Neural progenitor cell (in vitro differentiated cells): ENCODE measurements at regions not wholly inside any gene's neighbourhood (a gene's known extent, or its start where the extent isn't known, plus 50 kb on each side); places are given as distances from the start of the nearest gene placed in this dataset.

Experiments
- EZH2 ChIP-seq: fragments of 200-600 bp; sonication (generic); IDR thresholded peaks from 2 replicates; pipeline ENCODE4 v1.6.1; 2017; ENCODE audit warnings: antibody characterized with exemption, mild to moderate bottlenecking, moderate library complexity
- TF ChIP-seq, protein P1 (sequence below): fragments of 200-600 bp; sonication (generic); IDR thresholded peaks from 2 replicates; pipeline ENCODE4 v1.5.1; 2017; ENCODE audit warnings: antibody characterized with exemption, mild to moderate bottlenecking

DNA sequence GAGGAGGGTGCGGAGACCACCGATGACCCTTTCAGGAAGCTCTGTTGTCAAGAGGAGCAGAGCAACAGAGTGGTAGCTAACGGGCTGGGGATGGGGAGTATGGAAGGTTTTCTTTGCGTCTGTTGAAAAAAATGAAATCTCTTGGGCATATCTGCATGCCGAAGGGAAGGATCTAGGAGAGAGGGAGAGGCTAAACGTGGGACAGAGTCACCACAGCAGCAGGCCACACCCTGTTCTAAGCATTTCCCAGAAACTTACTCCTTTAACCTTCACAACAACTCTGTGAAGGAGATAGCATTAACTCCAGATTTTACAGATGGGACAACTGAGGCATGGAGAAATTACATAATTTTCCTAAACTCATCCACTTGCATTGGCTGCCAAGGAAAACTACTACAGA is 71.8 kb upstream of the EXOC1L start:
- TF ChIP-seq, protein P1, sequence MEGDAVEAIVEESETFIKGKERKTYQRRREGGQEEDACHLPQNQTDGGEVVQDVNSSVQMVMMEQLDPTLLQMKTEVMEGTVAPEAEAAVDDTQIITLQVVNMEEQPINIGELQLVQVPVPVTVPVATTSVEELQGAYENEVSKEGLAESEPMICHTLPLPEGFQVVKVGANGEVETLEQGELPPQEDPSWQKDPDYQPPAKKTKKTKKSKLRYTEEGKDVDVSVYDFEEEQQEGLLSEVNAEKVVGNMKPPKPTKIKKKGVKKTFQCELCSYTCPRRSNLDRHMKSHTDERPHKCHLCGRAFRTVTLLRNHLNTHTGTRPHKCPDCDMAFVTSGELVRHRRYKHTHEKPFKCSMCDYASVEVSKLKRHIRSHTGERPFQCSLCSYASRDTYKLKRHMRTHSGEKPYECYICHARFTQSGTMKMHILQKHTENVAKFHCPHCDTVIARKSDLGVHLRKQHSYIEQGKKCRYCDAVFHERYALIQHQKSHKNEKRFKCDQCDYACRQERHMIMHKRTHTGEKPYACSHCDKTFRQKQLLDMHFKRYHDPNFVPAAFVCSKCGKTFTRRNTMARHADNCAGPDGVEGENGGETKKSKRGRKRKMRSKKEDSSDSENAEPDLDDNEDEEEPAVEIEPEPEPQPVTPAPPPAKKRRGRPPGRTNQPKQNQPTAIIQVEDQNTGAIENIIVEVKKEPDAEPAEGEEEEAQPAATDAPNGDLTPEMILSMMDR = no peak
- TF ChIP-seq EZH2 = no peak
